ENCODE measurements at regions not wholly inside any gene's neighbourhood (a gene's known extent, or its start where the extent isn't known, plus 50 kb on each side); places are given as distances from the start of the nearest gene placed in this dataset.

- Mint-ChIP-seq H3K27ac (no peak overlapping the region), H3K36me3 (no peaks in the 10 kb centered on the region), H3K9me3 (peaks cover 3% of the 10 kb centered on the region), H3K4me3 (no peak overlapping the region), H3K27me3 (ENCODE audit: low read depth) (no peaks in the 10 kb centered on the region), H3K4me1 (peaks cover 6% of the 10 kb centered on the region)
- no peak for DNase-seq (ENCODE audit: low spot score)
- ChIA-PET CTCF (no interaction called here), POLR2A (no interaction called here)
- no peak for ATAC-seq
- TF ChIP-seq GTF2I (CRISPR knock-in tag; conservative IDR thresholded peaks at IDR 0.05): no peak
Measured at GRCh38 chr13:73245246-73245645, 186.4 kb downstream of the KLF5 start.

- ATAC-seq (no peak), DNase-seq (ENCODE audit: low spot score) (no peak)
- TF ChIP-seq ZNF263 (CRISPR knock-in tag; IDR thresholded peaks at IDR 0.05; ENCODE audit: low read depth) (no peak), FOXJ3 (CRISPR knock-in tag; IDR thresholded peaks at IDR 0.05; ENCODE audit: borderline replicate concordance) (no peak), ZNF232 (CRISPR knock-in tag; IDR thresholded peaks at IDR 0.05) (no peak), ZNF423 (CRISPR knock-in tag; IDR thresholded peaks at IDR 0.05) (no peak), ZNF671 (CRISPR knock-in tag; IDR thresholded peaks at IDR 0.05) (no peak), NFYB (CRISPR knock-in tag; conservative IDR thresholded peaks at IDR 0.05; ENCODE audit: low read depth) (no peak), IRF2 (CRISPR knock-in tag; IDR thresholded peaks at IDR 0.05; ENCODE audit: borderline replicate concordance, low read depth) (no peak), NFATC4 (CRISPR knock-in tag; IDR thresholded peaks at IDR 0.05) (no peak), JUN (CRISPR knock-in tag; IDR thresholded peaks at IDR 0.05) (no peak), PRDM15 (CRISPR knock-in tag; IDR thresholded peaks at IDR 0.05) (no peak), ZNF219 (CRISPR knock-in tag; IDR thresholded peaks at IDR 0.05; ENCODE audit: borderline replicate concordance) (no peak), FOXP1 (CRISPR knock-in tag; IDR thresholded peaks at IDR 0.05; ENCODE audit: borderline replicate concordance) (no peak), TEAD4 (CRISPR knock-in tag; IDR thresholded peaks at IDR 0.05) (no peak), TP53 (CRISPR knock-in tag; IDR thresholded peaks at IDR 0.05) (no peak), ATF2 (CRISPR knock-in tag; IDR thresholded peaks at IDR 0.05; ENCODE audit: borderline replicate concordance, low read depth) (no peak)
- TF ChIP-seq, protein P1, sequence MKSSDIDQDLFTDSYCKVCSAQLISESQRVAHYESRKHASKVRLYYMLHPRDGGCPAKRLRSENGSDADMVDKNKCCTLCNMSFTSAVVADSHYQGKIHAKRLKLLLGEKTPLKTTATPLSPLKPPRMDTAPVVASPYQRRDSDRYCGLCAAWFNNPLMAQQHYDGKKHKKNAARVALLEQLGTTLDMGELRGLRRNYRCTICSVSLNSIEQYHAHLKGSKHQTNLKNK (CRISPR knock-in tag; IDR thresholded peaks at IDR 0.05): no peak
- TF ChIP-seq, protein P2, sequence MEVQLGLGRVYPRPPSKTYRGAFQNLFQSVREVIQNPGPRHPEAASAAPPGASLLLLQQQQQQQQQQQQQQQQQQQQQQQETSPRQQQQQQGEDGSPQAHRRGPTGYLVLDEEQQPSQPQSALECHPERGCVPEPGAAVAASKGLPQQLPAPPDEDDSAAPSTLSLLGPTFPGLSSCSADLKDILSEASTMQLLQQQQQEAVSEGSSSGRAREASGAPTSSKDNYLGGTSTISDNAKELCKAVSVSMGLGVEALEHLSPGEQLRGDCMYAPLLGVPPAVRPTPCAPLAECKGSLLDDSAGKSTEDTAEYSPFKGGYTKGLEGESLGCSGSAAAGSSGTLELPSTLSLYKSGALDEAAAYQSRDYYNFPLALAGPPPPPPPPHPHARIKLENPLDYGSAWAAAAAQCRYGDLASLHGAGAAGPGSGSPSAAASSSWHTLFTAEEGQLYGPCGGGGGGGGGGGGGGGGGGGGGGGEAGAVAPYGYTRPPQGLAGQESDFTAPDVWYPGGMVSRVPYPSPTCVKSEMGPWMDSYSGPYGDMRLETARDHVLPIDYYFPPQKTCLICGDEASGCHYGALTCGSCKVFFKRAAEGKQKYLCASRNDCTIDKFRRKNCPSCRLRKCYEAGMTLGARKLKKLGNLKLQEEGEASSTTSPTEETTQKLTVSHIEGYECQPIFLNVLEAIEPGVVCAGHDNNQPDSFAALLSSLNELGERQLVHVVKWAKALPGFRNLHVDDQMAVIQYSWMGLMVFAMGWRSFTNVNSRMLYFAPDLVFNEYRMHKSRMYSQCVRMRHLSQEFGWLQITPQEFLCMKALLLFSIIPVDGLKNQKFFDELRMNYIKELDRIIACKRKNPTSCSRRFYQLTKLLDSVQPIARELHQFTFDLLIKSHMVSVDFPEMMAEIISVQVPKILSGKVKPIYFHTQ (CRISPR knock-in tag; IDR thresholded peaks at IDR 0.05): no peak
- TF ChIP-seq, protein P3, sequence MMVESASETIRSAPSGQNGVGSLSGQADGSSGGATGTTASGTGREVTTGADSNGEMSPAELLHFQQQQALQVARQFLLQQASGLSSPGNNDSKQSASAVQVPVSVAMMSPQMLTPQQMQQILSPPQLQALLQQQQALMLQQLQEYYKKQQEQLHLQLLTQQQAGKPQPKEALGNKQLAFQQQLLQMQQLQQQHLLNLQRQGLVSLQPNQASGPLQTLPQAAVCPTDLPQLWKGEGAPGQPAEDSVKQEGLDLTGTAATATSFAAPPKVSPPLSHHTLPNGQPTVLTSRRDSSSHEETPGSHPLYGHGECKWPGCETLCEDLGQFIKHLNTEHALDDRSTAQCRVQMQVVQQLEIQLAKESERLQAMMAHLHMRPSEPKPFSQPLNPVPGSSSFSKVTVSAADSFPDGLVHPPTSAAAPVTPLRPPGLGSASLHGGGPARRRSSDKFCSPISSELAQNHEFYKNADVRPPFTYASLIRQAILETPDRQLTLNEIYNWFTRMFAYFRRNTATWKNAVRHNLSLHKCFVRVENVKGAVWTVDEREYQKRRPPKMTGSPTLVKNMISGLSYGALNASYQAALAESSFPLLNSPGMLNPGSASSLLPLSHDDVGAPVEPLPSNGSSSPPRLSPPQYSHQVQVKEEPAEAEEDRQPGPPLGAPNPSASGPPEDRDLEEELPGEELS (CRISPR knock-in tag; IDR thresholded peaks at IDR 0.05): no peak
- Mint-ChIP-seq H3K4me1 (peaks cover 9% of the 10 kb centered on the region), H3K27me3 (ENCODE audit: low read depth) (no peaks in the 10 kb centered on the region), H3K27ac (no peak overlapping the region), H3K9me3 (no peaks in the 10 kb centered on the region), H3K36me3 (no peaks in the 10 kb centered on the region), H3K4me3 (no peak overlapping the region)
- CTCF ChIA-PET: no interaction called here
- POLR2A ChIA-PET: no interaction called here
Measured at GRCh38 chr13:73244467-73244866, 185.7 kb downstream of the KLF5 start.

Data from WTC11 (cell line).